Fibroblast of lung (primary cell): ENCODE measurements at regions not wholly inside any gene's neighbourhood (a gene's known extent, or its start where the extent isn't known, plus 50 kb on each side); places are given as distances from the start of the nearest gene placed in this dataset.

ENCODE experiments used
- EZH2 ChIP-seq: IDR thresholded peaks from 2 replicates; pipeline ENCODE4 v1.5.1; 2012; ENCODE audit warnings: low read length, control low read depth, mild to moderate bottlenecking; ENCODE audit errors: missing control alignments
- TF ChIP-seq, protein P1 (sequence below), 2 donors: IDR thresholded peaks in 1 of 2; conservative IDR thresholded peaks in 1 of 2; 1 replicate in 1 of 2; 2 replicates in 1 of 2; pipeline ENCODE4 v1.5.1; 2011 to 2012; ENCODE audit warnings: low read length in 2 of 2, control low read depth in 1 of 2, inconsistent platforms in 1 of 2, low read depth in 1 of 2, mild to moderate bottlenecking in 1 of 2

DNA sequence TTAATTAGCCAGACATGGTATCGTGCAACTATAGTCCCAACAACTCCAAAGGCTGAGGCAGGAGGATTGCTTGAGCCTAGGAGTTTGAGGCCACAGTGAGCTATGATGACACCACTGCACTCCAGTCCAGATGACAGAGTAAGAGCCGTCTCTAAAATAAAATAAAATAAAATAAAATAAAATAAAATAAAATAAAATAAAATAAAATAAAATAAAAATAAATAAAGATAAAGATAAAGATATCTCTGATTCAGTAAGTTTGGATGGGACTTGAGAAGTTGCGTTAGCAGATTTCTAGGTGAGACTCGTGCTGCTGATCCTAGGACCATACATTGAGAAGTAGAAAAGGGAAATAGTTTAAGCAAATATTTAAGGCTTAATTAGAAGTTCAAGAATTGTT lies 254.8 kb upstream of the FAM241A start:
- TF ChIP-seq, protein P1, sequence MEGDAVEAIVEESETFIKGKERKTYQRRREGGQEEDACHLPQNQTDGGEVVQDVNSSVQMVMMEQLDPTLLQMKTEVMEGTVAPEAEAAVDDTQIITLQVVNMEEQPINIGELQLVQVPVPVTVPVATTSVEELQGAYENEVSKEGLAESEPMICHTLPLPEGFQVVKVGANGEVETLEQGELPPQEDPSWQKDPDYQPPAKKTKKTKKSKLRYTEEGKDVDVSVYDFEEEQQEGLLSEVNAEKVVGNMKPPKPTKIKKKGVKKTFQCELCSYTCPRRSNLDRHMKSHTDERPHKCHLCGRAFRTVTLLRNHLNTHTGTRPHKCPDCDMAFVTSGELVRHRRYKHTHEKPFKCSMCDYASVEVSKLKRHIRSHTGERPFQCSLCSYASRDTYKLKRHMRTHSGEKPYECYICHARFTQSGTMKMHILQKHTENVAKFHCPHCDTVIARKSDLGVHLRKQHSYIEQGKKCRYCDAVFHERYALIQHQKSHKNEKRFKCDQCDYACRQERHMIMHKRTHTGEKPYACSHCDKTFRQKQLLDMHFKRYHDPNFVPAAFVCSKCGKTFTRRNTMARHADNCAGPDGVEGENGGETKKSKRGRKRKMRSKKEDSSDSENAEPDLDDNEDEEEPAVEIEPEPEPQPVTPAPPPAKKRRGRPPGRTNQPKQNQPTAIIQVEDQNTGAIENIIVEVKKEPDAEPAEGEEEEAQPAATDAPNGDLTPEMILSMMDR (conservative IDR thresholded peaks at IDR 0.05 in 1 of 2, IDR thresholded peaks at IDR 0.05 in 1 of 2; ENCODE audit: low read depth in 1 of 2, low read length in 2 of 2), result no peak
- no peak for TF ChIP-seq EZH2
